GM12891 (cell line): ENCODE measurements at regions not wholly inside any gene's neighbourhood (a gene's known extent, or its start where the extent isn't known, plus 50 kb on each side); places are given as distances from the start of the nearest gene placed in this dataset.

ENCODE experiments used
- POLR2A ChIP-seq: IDR thresholded peaks from 2 replicates; pipeline ENCODE4 v1.6.1; 2011; ENCODE audit warnings: low read depth, low read length, control low read depth
- POLR2AphosphoS5 ChIP-seq: IDR thresholded peaks from 2 replicates; pipeline ENCODE4 v1.6.1; 2011; ENCODE audit warnings: low read depth, low read length, control low read depth
- POU2F2 ChIP-seq: IDR thresholded peaks from 2 replicates; pipeline ENCODE4 v1.6.1; 2011; ENCODE audit warnings: low read depth, mild to moderate bottlenecking, control low read depth, low read length, moderate library complexity
- SPI1 ChIP-seq: IDR thresholded peaks from 2 replicates; pipeline ENCODE4 v1.6.1; 2011; ENCODE audit warnings: low read depth, low read length, control low read depth
- TAF1 ChIP-seq: IDR thresholded peaks from 2 replicates; pipeline ENCODE4 v1.6.1; 2011; ENCODE audit warnings: low read depth, low read length, control low read depth

DNA sequence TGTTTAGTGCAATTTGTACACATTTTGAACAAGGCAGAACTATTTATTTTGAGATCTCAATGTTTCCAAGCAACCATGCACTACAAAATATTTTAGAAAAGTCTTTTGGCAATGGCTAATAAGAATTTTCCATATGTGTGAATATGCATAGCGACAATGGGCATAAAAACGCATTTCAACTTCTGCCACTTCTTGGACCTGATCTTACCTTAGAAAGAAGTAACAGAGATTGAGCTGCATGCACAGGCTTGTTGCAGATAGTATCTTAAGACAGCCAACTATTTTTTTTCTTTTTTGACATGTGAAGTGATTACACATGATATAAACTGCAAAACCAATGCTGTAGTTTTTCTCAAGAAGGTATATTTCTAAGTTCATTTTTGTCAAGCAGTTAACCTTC, 210.4 kb upstream of the PHACTR1 start:
- TF ChIP-seq POU2F2 (no peak), POLR2AphosphoS5 (no peak), POLR2A (no peak), SPI1 (no peak), TAF1 (no peak)
